Superior temporal gyrus (tissue), 1 donor: ENCODE measurements at regions not wholly inside any gene's neighbourhood (a gene's known extent, or its start where the extent isn't known, plus 50 kb on each side); places are given as distances from the start of the nearest gene placed in this dataset.
A peak's percentile ranks its signal among the peaks of the same experiment; 100 is the strongest.
"Not testable (repeated sequence)": the region's sequence is repeated elsewhere in the genome, so short reads cannot be mapped to it uniquely, and the experiment has no call there.

ENCODE experiments used
- DNase-seq: peaks from one replicate; pipeline ENCODE4 v3.0.0-alpha.2; 2016; ENCODE audit errors: extremely low spot score

GRCh38 chr11:46223252-46223513, 54.3 kb upstream of the CREB3L1 start:
- no peak for DNase-seq

DNA sequence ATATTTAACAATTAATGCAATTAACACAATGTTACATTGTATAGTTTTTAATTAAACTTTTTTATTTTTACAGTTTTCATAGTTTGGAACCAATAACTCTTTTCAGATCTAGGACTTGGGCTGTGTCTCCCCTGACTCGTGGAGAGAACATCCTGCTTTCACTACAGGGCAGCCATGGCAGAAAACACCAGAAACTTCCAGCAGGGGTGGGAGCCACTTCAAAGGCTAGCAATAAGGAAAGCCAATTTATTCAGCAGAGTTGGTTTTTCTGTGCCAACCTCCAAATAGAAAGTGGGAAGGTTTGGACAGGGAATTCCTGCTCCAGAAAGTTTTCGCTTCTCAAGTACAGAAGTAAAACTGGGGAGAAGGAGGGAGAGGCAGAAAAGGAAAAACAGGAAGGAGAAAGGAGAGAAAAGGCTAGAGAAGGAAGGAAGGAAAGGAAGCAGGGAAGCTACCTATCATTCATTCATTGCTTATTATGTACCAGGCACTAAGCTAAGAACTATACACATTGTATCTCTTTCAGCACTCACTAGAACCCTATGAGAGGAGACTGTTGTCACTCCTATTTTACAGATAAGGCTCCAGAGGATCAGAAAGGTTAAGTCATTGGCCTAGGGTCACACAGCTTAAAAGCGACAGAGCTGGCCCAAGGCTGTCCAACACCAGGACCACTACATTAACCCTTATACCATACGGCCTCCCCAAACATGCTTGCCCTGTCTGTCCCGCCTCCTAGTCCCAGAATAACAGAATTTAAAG, 54.8 kb upstream of the CREB3L1 start:
- DNase-seq = no peak

GRCh38 chr11:46220313-46220712, 57.1 kb upstream of the CREB3L1 start:
- no peak for DNase-seq

DNA sequence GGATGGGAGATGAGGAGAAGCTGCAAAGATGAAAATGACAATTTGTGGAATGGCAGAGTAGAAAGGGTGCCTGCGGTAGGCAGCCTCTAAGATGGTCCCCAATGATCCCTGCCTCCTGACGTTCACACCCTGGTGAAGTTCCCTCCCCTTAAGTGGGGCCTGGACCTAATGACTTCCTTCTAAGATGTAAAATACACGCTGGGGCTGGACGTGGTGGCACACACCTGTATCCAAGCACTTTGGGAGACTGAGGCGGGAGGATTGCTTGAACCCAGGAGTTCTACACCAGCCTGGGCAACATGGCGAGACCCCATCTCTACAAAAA, 60.7 kb upstream of the CREB3L1 start:
- DNase-seq = no peak

GRCh38 chr11:46216019-46216764, 61.3 kb upstream of the CREB3L1 start:
- DNase-seq = no peak

GRCh38 chr11:46215208-46215931, 62.1 kb upstream of the CREB3L1 start:
- DNase-seq = no peak

DNA sequence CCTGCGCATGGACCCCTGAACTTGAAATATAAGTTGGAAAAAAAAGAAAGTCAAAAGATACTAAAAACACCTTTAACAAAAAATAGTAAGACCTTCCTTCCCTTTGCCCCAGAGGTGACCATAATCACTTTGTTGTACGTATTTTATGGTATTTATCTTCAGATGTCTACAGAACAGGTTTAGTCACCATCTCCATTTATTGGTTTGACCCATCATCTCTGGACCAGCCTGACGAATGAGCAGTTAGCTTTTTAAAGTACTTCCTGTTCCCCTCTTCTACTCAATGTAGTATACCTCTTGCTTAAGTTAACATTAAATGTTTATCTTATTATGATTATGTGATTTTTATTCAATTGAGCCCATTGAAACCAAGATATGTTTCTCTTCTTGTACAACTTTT, 64.7 kb upstream of the CREB3L1 start:
- DNase-seq = no peak

- no peak for DNase-seq
Observed at GRCh38 chr11:46210856-46211255, 66.6 kb upstream of the CREB3L1 start.

DNA sequence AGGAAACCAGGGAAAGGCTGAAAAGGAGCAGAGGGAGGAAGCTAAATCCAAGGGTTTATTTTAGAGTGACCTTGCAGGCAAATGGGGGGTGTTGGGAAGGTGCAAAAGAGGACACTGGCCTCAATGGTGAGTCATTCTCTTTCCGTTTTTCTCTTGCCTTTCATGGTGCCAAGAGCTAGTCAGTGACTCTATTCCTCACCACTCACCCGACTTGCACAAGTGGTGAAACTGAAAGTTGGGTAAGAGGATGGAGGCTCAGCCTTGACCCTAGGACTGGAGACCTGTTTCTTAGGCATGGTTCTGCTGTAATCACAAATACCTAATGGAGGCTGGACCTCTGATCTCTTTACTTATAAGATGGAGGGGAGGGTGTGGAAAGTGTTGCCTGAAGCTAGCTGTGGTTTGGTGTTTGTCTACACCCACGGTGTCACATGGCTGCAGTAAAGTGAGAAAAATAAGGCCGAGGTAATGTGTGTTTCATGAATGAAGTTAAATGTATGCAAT, 67.3 kb upstream of the CREB3L1 start:
- DNase-seq = no peak

DNA sequence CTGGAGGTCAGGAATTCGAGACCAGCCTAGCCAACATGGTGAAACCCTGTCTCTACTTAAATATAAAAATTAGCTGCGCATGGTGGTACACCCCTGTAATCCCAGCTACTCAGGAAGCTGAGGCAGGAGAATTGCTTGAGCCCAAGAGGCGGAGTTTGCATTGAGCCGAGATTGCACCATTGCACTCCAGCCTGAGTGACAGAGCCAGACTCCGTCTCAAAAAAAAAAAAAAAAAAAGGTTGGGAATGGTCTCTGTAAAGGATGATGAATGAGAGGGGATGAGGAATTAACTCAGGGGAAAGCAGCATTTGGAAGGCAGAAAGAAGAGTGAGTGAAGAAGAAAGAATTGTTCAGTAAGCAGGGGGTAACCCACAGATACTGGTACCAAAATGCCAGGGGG, 67.8 kb upstream of the CREB3L1 start:
- DNase-seq = not testable (repeated sequence)

DNA sequence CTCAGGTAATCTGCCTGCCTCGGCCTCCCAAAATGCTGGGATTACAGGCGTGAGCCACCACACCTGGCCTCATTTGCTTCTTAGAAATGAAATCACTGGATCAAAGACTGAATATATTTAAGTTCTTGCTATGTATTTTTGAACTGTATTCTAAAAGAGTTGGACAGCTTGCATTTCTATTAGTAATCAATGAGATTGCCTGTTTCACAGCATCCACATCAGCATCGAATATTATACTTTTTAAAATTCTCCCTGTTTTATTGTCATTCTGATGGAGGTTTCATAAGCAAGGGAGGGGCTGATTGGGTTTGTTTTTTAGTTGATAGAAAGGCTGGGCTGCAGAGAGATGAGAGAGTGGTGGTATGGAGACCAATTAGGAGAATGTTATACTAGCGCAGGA, 68.7 kb upstream of the CREB3L1 start:
- no peak for DNase-seq

- no peak for DNase-seq
Observed at GRCh38 chr11:46207270-46207669, 70.2 kb upstream of the CREB3L1 start.

DNA sequence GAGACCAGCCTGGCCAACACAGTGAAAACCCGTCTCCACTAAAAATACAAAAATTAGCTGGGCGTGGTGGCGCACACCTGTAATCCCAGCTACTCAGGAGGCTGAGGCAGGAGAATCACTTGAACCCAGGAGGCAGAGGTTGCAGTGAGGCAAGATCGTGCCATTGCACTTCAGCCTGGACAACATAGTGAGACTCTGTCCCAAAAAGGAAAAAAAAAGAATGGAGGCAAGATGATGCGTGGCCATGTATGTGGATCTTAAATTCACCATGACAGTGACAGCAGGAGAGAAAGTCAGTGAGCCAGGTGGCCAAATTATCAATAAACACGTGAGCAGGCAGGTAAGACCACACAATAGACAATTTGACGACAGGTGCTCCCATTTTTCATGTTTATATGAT, 73.0 kb upstream of the CREB3L1 start:
- not testable (repeated sequence) for DNase-seq

GRCh38 chr11:46203746-46204145, 73.7 kb upstream of the CREB3L1 start:
- no peak for DNase-seq

DNA sequence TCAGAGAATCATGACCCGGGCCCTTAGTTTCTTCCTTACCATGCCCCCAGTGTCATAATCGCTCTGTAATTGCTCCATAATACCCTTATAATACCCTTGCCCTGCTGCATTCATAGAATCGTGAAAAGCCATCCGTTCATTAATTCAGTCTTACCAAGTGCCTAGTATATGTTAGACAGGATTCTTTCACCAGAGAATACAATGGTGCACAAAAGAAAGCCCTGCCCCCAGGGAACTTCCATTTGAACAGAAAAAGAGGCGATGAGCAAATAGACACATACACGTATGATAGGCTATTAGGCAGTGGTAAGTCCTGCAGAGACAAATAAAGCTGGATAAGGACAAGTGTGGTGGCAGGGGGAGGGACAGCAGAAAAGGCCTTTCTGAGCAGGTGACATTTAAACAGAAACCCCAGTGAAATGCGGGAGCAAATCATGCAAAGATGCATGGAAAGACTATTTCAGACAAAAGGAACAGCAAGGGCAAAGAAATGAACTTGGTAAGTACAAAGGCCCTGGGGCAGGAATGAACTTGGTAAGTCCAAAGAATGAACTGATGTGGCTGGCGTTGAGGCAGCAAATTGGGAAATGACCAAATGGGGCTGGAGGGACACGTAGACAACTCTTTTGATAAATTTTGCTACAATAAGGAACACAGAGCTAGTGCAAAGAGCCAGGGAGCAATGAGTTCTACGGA, 74.6 kb upstream of the CREB3L1 start:
- no peak for DNase-seq

- DNase-seq = no peak
Observed at GRCh38 chr11:46202149-46202548, 75.3 kb upstream of the CREB3L1 start.

- DNase-seq = no peak
Observed at GRCh38 chr11:46200537-46201281, 76.8 kb upstream of the CREB3L1 start.

- peak; percentile 58 for DNase-seq
Observed at GRCh38 chr11:46198245-46199240, 77.3 kb upstream of the PHF21A start.

GRCh38 chr11:46197421-46197820, 76.2 kb upstream of the PHF21A start:
- no peak for DNase-seq

- DNase-seq = no peak
Observed at GRCh38 chr11:46188017-46188416, 66.8 kb upstream of the PHF21A start.
